H1 (cell line): ENCODE measurements at regions not wholly inside any gene's neighbourhood (a gene's known extent, or its start where the extent isn't known, plus 50 kb on each side); places are given as distances from the start of the nearest gene placed in this dataset.

ENCODE experiments used
- CTCF ChIA-PET: fragments of 300-600 bp; sonication (Branson Sonifier 250); formaldehyde crosslinking; loops from one replicate; lab custom pipeline; 2021; ENCODE audit not compliant: partially characterized antibody; lab: Charles Lee
- POLR2A ChIA-PET: fragments of 300-600 bp; sonication (Branson Sonifier 250); formaldehyde crosslinking; loops from one replicate; lab custom pipeline; 2021; ENCODE audit warnings: inconsistent platforms; ENCODE audit not compliant: partially characterized antibody; lab: Charles Lee
- DNase-seq, 2 experiments: peaks; one replicate each; pipeline versions ENCODE4 v3.0.0 to v3.0.0-alpha.2; 2010 to 2022; ENCODE audit warnings: low spot score in 2 of 2, low read depth in 1 of 2, mixed read lengths in 1 of 2
- FAIRE-seq: peaks from 2 replicates; lab custom pipeline; 2011; peaks lifted over from hg19 to GRCh38; lab: Jason Lieb, UNC
- H2AFZ ChIP-seq: 2 replicates; pipeline ENCODE4 v1.8.1; 2012; ENCODE audit warnings: low read length, inconsistent platforms
- H2AK5ac ChIP-seq: 2 replicates; pipeline ENCODE4 v1.6.1; 2013; ENCODE audit warnings: low read depth, low read length
- H2BK120ac ChIP-seq: replicated peaks from 2 replicates; pipeline ENCODE3; 2013; ENCODE audit warnings: low read depth, low read length, inconsistent platforms
- H2BK12ac ChIP-seq: 2 replicates; pipeline ENCODE4 v1.6.1; 2013; ENCODE audit warnings: low read depth, low read length
- H2BK15ac ChIP-seq: 2 replicates; pipeline ENCODE4 v1.6.1; 2013; ENCODE audit warnings: low read length
- H2BK20ac ChIP-seq: 2 replicates; pipeline ENCODE4 v1.6.1; 2013; ENCODE audit warnings: low read length
- H2BK5ac ChIP-seq: 2 replicates; pipeline ENCODE4 v1.6.1; 2013; ENCODE audit warnings: low read depth, low read length
- H3K14ac ChIP-seq: 2 replicates; pipeline ENCODE4 v1.6.1; 2013; ENCODE audit warnings: inconsistent platforms; ENCODE audit not compliant: insufficient read length
- H3K18ac ChIP-seq: 2 replicates; pipeline ENCODE4 v1.6.1; 2013; ENCODE audit warnings: low read length; ENCODE audit errors: extremely low read depth
- H3K23ac ChIP-seq: 2 replicates; pipeline ENCODE4 v1.6.1; 2013; ENCODE audit warnings: inconsistent platforms; ENCODE audit not compliant: insufficient read length
- H3K23me2 ChIP-seq: 2 replicates; pipeline ENCODE4 v1.6.1; 2013; ENCODE audit warnings: low read depth, low read length
- H3K27ac ChIP-seq: 2 replicates; pipeline ENCODE4 v1.6.1; 2011; ENCODE audit warnings: low read depth, low read length, inconsistent platforms
- H3K27me3 ChIP-seq, 4 experiments: replicated peaks in 1 of 4; 1 replicate in 1 of 4; 2 replicates in 3 of 4; pipeline versions ENCODE4 v1.6.1 to v1.8.1; 2011 to 2013; ENCODE audit warnings: low read length in 3 of 4, mild to moderate bottlenecking in 3 of 4, inconsistent platforms in 2 of 4, mixed read lengths in 2 of 4, moderate library complexity in 1 of 4; ENCODE audit not compliant: control insufficient read depth in 3 of 4, insufficient read depth in 3 of 4; ENCODE audit errors: extremely low read depth in 1 of 4
- H3K36me3 ChIP-seq, 4 experiments: 2 replicates each; pipeline versions ENCODE4 v1.6.1 to v1.8.1; 2011 to 2013; ENCODE audit warnings: mild to moderate bottlenecking in 4 of 4, low read length in 3 of 4, moderate library complexity in 2 of 4, control low read depth in 1 of 4, inconsistent platforms in 1 of 4; ENCODE audit not compliant: insufficient read depth in 4 of 4, control insufficient read depth in 2 of 4
- H3K4ac ChIP-seq: replicated peaks from 2 replicates; pipeline ENCODE3; 2013; ENCODE audit warnings: low read length, low read depth, mixed read lengths, inconsistent platforms; ENCODE audit not compliant: insufficient read length
- H3K4me1 ChIP-seq, 4 experiments: replicated peaks in 1 of 4; 1 replicate in 1 of 4; 2 replicates in 3 of 4; pipeline versions ENCODE4 v1.6.1 to v1.8.1; 2011 to 2013; ENCODE audit warnings: low read length in 3 of 4, inconsistent platforms in 2 of 4, mixed read lengths in 1 of 4; ENCODE audit not compliant: insufficient read depth in 4 of 4, control insufficient read depth in 3 of 4
- H3K4me2 ChIP-seq, 2 experiments: 2 replicates each; pipeline versions ENCODE4 v1.6.1 to v1.8.1; 2011 to 2013; ENCODE audit warnings: low read depth in 2 of 2, low read length in 2 of 2, control low read depth in 1 of 2, inconsistent platforms in 1 of 2, mild to moderate bottlenecking in 1 of 2; ENCODE audit not compliant: insufficient read depth in 1 of 2
- H3K4me3 ChIP-seq, 4 experiments: fragments of 200-600, 300-600 bp in 1 of 4; sonication (generic), shearing (Covaris generic), sonication (Bioruptor Twin) in 1 of 4; 2 replicates each; pipeline versions ENCODE4 v1.5.1 to v1.8.1; 2011 to 2016; ENCODE audit warnings: low read length in 4 of 4, low read depth in 3 of 4, control low read depth in 2 of 4, inconsistent platforms in 2 of 4, mild to moderate bottlenecking in 2 of 4, mixed read lengths in 1 of 4, moderate library complexity in 1 of 4; ENCODE audit not compliant: insufficient read depth in 2 of 4; ENCODE audit errors: extremely low read depth in 1 of 4
- H3K56ac ChIP-seq: replicated peaks from 2 replicates; pipeline ENCODE3; 2013; ENCODE audit warnings: low read depth, mild to moderate bottlenecking, mixed read lengths, low read length, inconsistent platforms; ENCODE audit not compliant: insufficient read length
- H3K79me1 ChIP-seq: 2 replicates; pipeline ENCODE4 v1.6.1; 2013; ENCODE audit warnings: low read depth, low read length, control low read depth
- H3K79me2 ChIP-seq, 2 experiments: 2 replicates each; pipeline versions ENCODE4 v1.6.1 to v1.8.1; 2012 to 2013; ENCODE audit warnings: low read length in 2 of 2, mild to moderate bottlenecking in 2 of 2, inconsistent platforms in 1 of 2; ENCODE audit not compliant: insufficient read depth in 2 of 2, control insufficient read depth in 1 of 2
- H3K9ac ChIP-seq, 4 experiments: replicated peaks in 1 of 4; 1 replicate in 1 of 4; 2 replicates in 3 of 4; pipeline versions ENCODE4 v1.6.1 to v1.8.1; 2011 to 2013; ENCODE audit warnings: low read depth in 3 of 4, low read length in 3 of 4, control low read depth in 2 of 4, mild to moderate bottlenecking in 2 of 4, moderate library complexity in 2 of 4, inconsistent platforms in 1 of 4; ENCODE audit errors: extremely low read depth in 1 of 4
- H3K9me3 ChIP-seq, 2 experiments: 2 replicates each; pipeline versions ENCODE4 v1.6.1 to v1.8.1; 2012 to 2013; ENCODE audit warnings: mild to moderate bottlenecking in 2 of 2, moderate library complexity in 2 of 2, control low read depth in 1 of 2, inconsistent platforms in 1 of 2, low read depth in 1 of 2, low read length in 1 of 2, mixed read lengths in 1 of 2; ENCODE audit not compliant: insufficient read depth in 2 of 2
- H4K20me1 ChIP-seq, 2 experiments: replicated peaks in 1 of 2; 2 replicates each; pipeline versions ENCODE3 to v1.8.1; 2011 to 2013; ENCODE audit warnings: inconsistent platforms in 2 of 2, low read length in 2 of 2, mild to moderate bottlenecking in 1 of 2; ENCODE audit not compliant: insufficient read depth in 2 of 2, control insufficient read depth in 1 of 2
- H4K5ac ChIP-seq: 2 replicates; pipeline ENCODE4 v1.6.1; 2013; ENCODE audit warnings: low read length, low read depth, mixed read lengths, inconsistent platforms; ENCODE audit not compliant: insufficient read length
- H4K8ac ChIP-seq: 2 replicates; pipeline ENCODE4 v1.8.0; 2013; ENCODE audit warnings: mild to moderate bottlenecking, moderate library complexity, low read length, inconsistent platforms; ENCODE audit not compliant: insufficient read depth; ENCODE audit errors: extremely low read depth
- H4K91ac ChIP-seq: replicated peaks from 2 replicates; pipeline ENCODE3; 2013; ENCODE audit warnings: low read length, mixed read lengths, inconsistent platforms; ENCODE audit not compliant: insufficient read length
- CHD1 ChIP-seq: IDR thresholded peaks from 2 replicates; pipeline ENCODE4 v1.6.1; 2012; ENCODE audit warnings: low read depth, low read length, improper control_type of control experiment
- EGR1 ChIP-seq: IDR thresholded peaks from 2 replicates; pipeline ENCODE4 v1.6.1; 2011; ENCODE audit warnings: low read depth, low read length, borderline replicate concordance
- KDM1A ChIP-seq: fragments of 200-600, 300-600 bp; sonication (generic); IDR thresholded peaks from 2 replicates; pipeline ENCODE4 v1.7.1; 2016; ENCODE audit warnings: mild to moderate bottlenecking, low read length, borderline replicate concordance
- KDM4A ChIP-seq: IDR thresholded peaks from one replicate; pipeline ENCODE4 v1.7.1; 2012; ENCODE audit warnings: low read depth, mild to moderate bottlenecking, moderate library complexity, low read length, inconsistent platforms; ENCODE audit not compliant: severe bottlenecking
- SAP30 ChIP-seq: fragments of 300-600 bp; sonication (generic); IDR thresholded peaks from 2 replicates; pipeline ENCODE4 v1.7.1; 2012; ENCODE audit warnings: low read length, moderate library complexity, mild to moderate bottlenecking, inconsistent platforms; ENCODE audit not compliant: insufficient read depth, insufficient replicate concordance
- SIN3A ChIP-seq, 2 experiments: IDR thresholded peaks in 1 of 2; conservative IDR thresholded peaks in 1 of 2; 2 replicates each; pipeline ENCODE4 v1.6.1; 2011 to 2012; ENCODE audit warnings: low read length in 2 of 2, improper control_type of control experiment in 1 of 2, low read depth in 1 of 2, mild to moderate bottlenecking in 1 of 2
- WGBS, 2 experiments: shearing (Covaris generic) in 1 of 2; methylation state at CpG; one replicate each; pipeline versions ENCODE4 v1.1.6 to v1.1.7; 2013 to 2015; ENCODE audit warnings: low lambda C conversion rate in 2 of 2, mixed read lengths in 2 of 2, inconsistent platforms in 1 of 2, low coverage in 1 of 2, missing lambda C conversion rate in 1 of 2; ENCODE audit not compliant: insufficient replicate concordance in 2 of 2, insufficient coverage in 1 of 2, insufficient read length in 1 of 2; ENCODE audit errors: extremely low coverage in 1 of 2, missing lambda C conversion rate in 1 of 2; 5-methylcytosine and 5-hydroxymethylcytosine counted together

- Histone ChIP-seq H3K36me3 (no peaks in the 10 kb centered on the region), H2AK5ac (no peak overlapping the region), H3K56ac (no peak overlapping the region), H4K20me1 (no peaks in the 10 kb centered on the region), H3K4me3 (no peak overlapping the region), H3K27ac (no peak overlapping the region), H4K5ac (no peak overlapping the region), H2BK15ac (peak overlapping the region; percentile 2; the same call in 1 of the 2 replicates), H2BK120ac (no peak overlapping the region), H3K4ac (no peak overlapping the region), H3K23me2 (no peaks in the 10 kb centered on the region), H3K79me1 (no peaks in the 10 kb centered on the region), H3K18ac (no peak overlapping the region), H3K14ac (no peak overlapping the region), H3K4me2 (no peak overlapping the region), H3K4me1 (peaks cover 0 to 6% (median 0%) of the 10 kb centered on the region in 4 experiments; a peak in 3 of 7 replicates), H3K27me3 (no peaks in the 10 kb centered on the region; a peak in 1 of 7 replicates), H2BK20ac (peak overlapping the region; percentile 43; the same call in 1 of the 2 replicates), H3K23ac (no peak overlapping the region), H3K79me2 (no peaks in the 10 kb centered on the region), H2BK5ac (no peak overlapping the region; the same call in 1 of the 2 replicates), H3K9ac (no peak overlapping the region), H4K91ac (no peak overlapping the region), H3K9me3 (no peaks in the 10 kb centered on the region), H2AFZ (no peak overlapping the region), H2BK12ac (peak overlapping the region; percentile 61; the same call in 1 of the 2 replicates), H4K8ac (no peak overlapping the region)
- TF ChIP-seq KDM4A, result no peak
- no peak for TF ChIP-seq SIN3A (conservative IDR thresholded peaks at IDR 0.05 in 1 of 2, IDR thresholded peaks at IDR 0.05 in 1 of 2; ENCODE audit: low read depth in 1 of 2, low read length in 2 of 2)
- no peak for TF ChIP-seq EGR1
- no peak for TF ChIP-seq SAP30
- TF ChIP-seq CHD1, result no peak
- no peak for TF ChIP-seq KDM1A
- FAIRE-seq (no peak), DNase-seq (no peak)
- 88% methylated on average over 8 of the region's 8 CpGs; no CpG with 5 or more reads in 1 of the 2 experiments for WGBS, 2 experiments
- ChIA-PET POLR2A (interaction anchor here (1.0 to 1.4 kb wide), 2 partner anchors 12 to 13 kb away, joined by 3 to 4 read pairs; no protein-coding TSS in a partner anchor), CTCF (interaction anchor here (0.8 to 2.0 kb wide), 2 partner anchors 24 to 67 kb away, joined by 3 to 9 read pairs; no protein-coding TSS in a partner anchor)
Measured at GRCh38 chr1:229159668-229160544, 111.0 kb upstream of the RAB4A start.
